ENCODE measurements at regions not wholly inside any gene's neighbourhood (a gene's known extent, or its start where the extent isn't known, plus 50 kb on each side); places are given as distances from the start of the nearest gene placed in this dataset.
A peak's percentile ranks its signal among the peaks of the same experiment; 100 is the strongest.

DNA sequence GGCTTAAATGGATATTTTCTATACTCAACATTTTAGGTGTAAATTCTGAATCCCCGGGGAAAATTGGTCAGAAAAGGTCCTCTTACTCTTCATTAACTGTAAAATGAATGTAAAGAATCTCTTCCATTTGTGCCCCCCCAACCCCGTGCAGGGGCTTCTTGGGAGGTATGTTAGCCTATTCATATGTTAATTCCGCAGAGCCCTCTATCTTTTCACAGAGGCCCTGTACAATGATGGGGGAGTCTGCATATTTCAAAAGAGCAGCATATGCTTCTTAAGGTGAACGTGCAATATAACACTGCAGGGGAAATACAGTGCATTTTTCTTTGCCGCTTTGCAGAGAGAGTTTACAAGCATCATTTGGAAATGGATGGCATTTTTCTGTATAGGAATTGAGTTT is 88.5 kb upstream of the CXorf66 start:
- H3K27ac ChIP-seq (ENCODE audit: low read depth, low read length, poor library complexity, severe bottlenecking): no peak overlapping the region
- no peaks in the 10 kb centered on the region for H3K27me3 ChIP-seq (ENCODE audit: insufficient read depth, low read length)
- H3K4me2 ChIP-seq (ENCODE audit: low read length): no peak overlapping the region
- H3F3A ChIP-seq (ENCODE audit: insufficient read depth, low read length): no peaks in the 10 kb centered on the region
- H3K4me3 ChIP-seq (ENCODE audit: low read depth, low read length, poor library complexity, severe bottlenecking): no peak overlapping the region
- no peaks in the 10 kb centered on the region for H4K20me1 ChIP-seq (ENCODE audit: insufficient read depth, low read length)
- no peaks in the 10 kb centered on the region for H3K4me1 ChIP-seq (ENCODE audit: insufficient read depth, low read length, severe bottlenecking)
- H3K9me2 ChIP-seq (ENCODE audit: low read depth, low read length): no peaks in the 10 kb centered on the region
- no peaks in the 10 kb centered on the region for H3K36me3 ChIP-seq (ENCODE audit: insufficient read depth, low read length)
- H3K79me2 ChIP-seq (ENCODE audit: insufficient read depth, low read length): no peaks in the 10 kb centered on the region
- H2AFZ ChIP-seq (ENCODE audit: low read length): no peak overlapping the region
- H3K9me3 ChIP-seq (ENCODE audit: low read length): no peaks in the 10 kb centered on the region
- TF ChIP-seq CTCF (IDR thresholded peaks at IDR 0.05; ENCODE audit: low read length) (no peak), EZH2 (IDR thresholded peaks at IDR 0.05; ENCODE audit: borderline replicate concordance, low read length) (no peak)
- H3K9ac ChIP-seq (ENCODE audit: low read length): no peak overlapping the region

DNA sequence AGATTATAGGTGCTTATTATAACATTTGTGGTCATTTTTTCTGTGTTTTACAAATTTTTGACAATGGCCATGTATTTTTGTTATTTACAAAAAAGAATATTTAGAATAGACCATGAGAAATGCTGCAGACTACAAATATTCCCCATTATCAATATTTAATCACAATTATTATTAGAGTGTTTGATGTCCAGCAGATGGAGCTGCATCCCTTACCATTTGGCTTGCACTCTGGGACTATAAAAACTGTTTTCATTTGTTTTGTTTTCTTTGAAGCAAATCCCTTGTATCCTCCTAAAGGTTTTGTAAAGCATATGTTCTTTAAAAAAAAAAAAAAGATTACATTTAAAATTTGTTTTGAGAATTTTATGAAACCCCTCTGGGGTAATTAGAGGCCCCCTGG is 85.6 kb upstream of the CXorf66 start:
- no peak overlapping the region for H3K9ac ChIP-seq (ENCODE audit: low read length)
- no peaks in the 10 kb centered on the region for H3F3A ChIP-seq (ENCODE audit: insufficient read depth, low read length)
- no peak overlapping the region for H2AFZ ChIP-seq (ENCODE audit: low read length)
- H3K4me3 ChIP-seq (ENCODE audit: low read depth, low read length, poor library complexity, severe bottlenecking): no peak overlapping the region
- no peaks in the 10 kb centered on the region for H3K9me3 ChIP-seq (ENCODE audit: low read length)
- H3K4me2 ChIP-seq (ENCODE audit: low read length): no peak overlapping the region
- H3K36me3 ChIP-seq (ENCODE audit: insufficient read depth, low read length): no peaks in the 10 kb centered on the region
- no peak overlapping the region for H3K27ac ChIP-seq (ENCODE audit: low read depth, low read length, poor library complexity, severe bottlenecking)
- H3K79me2 ChIP-seq (ENCODE audit: insufficient read depth, low read length): no peaks in the 10 kb centered on the region
- H3K27me3 ChIP-seq (ENCODE audit: insufficient read depth, low read length): no peaks in the 10 kb centered on the region
- TF ChIP-seq EZH2 (IDR thresholded peaks at IDR 0.05; ENCODE audit: borderline replicate concordance, low read length) (no peak), CTCF (IDR thresholded peaks at IDR 0.05; ENCODE audit: low read length) (0 out of 2 replicates have a peak, but pooled peaks have one; percentile 14)
- no peaks in the 10 kb centered on the region for H4K20me1 ChIP-seq (ENCODE audit: insufficient read depth, low read length)
- H3K9me2 ChIP-seq (ENCODE audit: low read depth, low read length): no peaks in the 10 kb centered on the region
- H3K4me1 ChIP-seq (ENCODE audit: insufficient read depth, low read length, severe bottlenecking): no peaks in the 10 kb centered on the region

- Histone ChIP-seq H4K20me1 (ENCODE audit: insufficient read depth, low read length) (no peaks in the 10 kb centered on the region), H3K4me1 (ENCODE audit: insufficient read depth, low read length, severe bottlenecking) (no peaks in the 10 kb centered on the region), H3K4me2 (ENCODE audit: low read length) (no peak overlapping the region), H3K27ac (ENCODE audit: low read depth, low read length, poor library complexity, severe bottlenecking) (no peak overlapping the region), H3K9me3 (ENCODE audit: low read length) (no peaks in the 10 kb centered on the region), H3K9me2 (ENCODE audit: low read depth, low read length) (no peaks in the 10 kb centered on the region), H3K9ac (ENCODE audit: low read length) (no peak overlapping the region), H3K4me3 (ENCODE audit: low read depth, low read length, poor library complexity, severe bottlenecking) (no peak overlapping the region), H2AFZ (ENCODE audit: low read length) (no peak overlapping the region), H3K79me2 (ENCODE audit: insufficient read depth, low read length) (no peaks in the 10 kb centered on the region), H3K36me3 (ENCODE audit: insufficient read depth, low read length) (no peaks in the 10 kb centered on the region), H3F3A (ENCODE audit: insufficient read depth, low read length) (no peaks in the 10 kb centered on the region), H3K27me3 (ENCODE audit: insufficient read depth, low read length) (no peaks in the 10 kb centered on the region)
- no peak for TF ChIP-seq CTCF (IDR thresholded peaks at IDR 0.05; ENCODE audit: low read length)
- no peak for TF ChIP-seq EZH2 (IDR thresholded peaks at IDR 0.05; ENCODE audit: borderline replicate concordance, low read length)
These were observed 75.1 kb upstream of the CXorf66 start for GRCh38 chrX:140040386-140040785.
